ENCODE measurements at regions not wholly inside any gene's neighbourhood (a gene's known extent, or its start where the extent isn't known, plus 50 kb on each side); places are given as distances from the start of the nearest gene placed in this dataset.

DNA sequence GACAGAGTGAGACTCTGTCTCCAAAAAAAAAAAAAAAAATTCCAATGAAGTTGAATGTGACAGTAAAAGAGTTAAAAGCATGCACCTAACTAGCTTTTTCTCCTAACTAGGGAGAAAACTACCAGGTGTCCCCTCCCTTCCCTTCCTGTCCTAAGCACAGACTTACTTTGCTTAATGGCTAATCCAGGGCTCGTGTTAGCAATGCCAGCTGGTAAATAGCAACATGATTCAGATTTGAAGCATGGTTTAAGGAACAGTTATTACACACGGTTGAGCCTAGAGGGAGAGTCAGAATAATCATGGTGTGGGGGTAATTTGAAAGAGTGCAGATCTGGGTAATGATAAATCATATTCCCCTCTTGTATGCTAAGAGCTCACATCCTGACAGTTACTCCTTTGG lies 338.3 kb downstream of the STIM2 start:
- ChIA-PET POLR2A (ENCODE audit: unreplicated experiment) (no interaction called here), CTCF (no interaction called here)
- Histone ChIP-seq H3K36me3 (ENCODE audit: low read depth) (no peaks in the 10 kb centered on the region), H4K20me1 (ENCODE audit: insufficient read depth) (no peaks in the 10 kb centered on the region), H3F3A (ENCODE audit: insufficient read depth, low read depth) (no peaks in the 10 kb centered on the region), H2AFZ (no peak overlapping the region), H3K27ac (no peak overlapping the region), H3K9me2 (ENCODE audit: insufficient read depth) (no peaks in the 10 kb centered on the region), H3K27me3 (ENCODE audit: insufficient read depth, low read depth) (no peaks in the 10 kb centered on the region), H3K9me3 (ENCODE audit: insufficient read depth, low read depth) (no peaks in the 10 kb centered on the region), H3K79me2 (ENCODE audit: low read depth) (no peaks in the 10 kb centered on the region), H3K4me2 (no peak overlapping the region), H3K4me3 (no peak overlapping the region), H3K4me1 (replicated peaks; ENCODE audit: insufficient read depth) (no peaks in the 10 kb centered on the region)
- no peak for DNase-seq
- BruUV-seq (replicated peaks): no TSS peak
- intact Hi-C loops (cut with micrococcal nuclease; ENCODE audit: unreplicated experiment): no loop called here
- TF ChIP-seq EZH2 (IDR thresholded peaks at IDR 0.05; ENCODE audit: low read depth): no peak
- TF ChIP-seq, protein P1, sequence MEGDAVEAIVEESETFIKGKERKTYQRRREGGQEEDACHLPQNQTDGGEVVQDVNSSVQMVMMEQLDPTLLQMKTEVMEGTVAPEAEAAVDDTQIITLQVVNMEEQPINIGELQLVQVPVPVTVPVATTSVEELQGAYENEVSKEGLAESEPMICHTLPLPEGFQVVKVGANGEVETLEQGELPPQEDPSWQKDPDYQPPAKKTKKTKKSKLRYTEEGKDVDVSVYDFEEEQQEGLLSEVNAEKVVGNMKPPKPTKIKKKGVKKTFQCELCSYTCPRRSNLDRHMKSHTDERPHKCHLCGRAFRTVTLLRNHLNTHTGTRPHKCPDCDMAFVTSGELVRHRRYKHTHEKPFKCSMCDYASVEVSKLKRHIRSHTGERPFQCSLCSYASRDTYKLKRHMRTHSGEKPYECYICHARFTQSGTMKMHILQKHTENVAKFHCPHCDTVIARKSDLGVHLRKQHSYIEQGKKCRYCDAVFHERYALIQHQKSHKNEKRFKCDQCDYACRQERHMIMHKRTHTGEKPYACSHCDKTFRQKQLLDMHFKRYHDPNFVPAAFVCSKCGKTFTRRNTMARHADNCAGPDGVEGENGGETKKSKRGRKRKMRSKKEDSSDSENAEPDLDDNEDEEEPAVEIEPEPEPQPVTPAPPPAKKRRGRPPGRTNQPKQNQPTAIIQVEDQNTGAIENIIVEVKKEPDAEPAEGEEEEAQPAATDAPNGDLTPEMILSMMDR (conservative IDR thresholded peaks at IDR 0.05): no peak

DNA sequence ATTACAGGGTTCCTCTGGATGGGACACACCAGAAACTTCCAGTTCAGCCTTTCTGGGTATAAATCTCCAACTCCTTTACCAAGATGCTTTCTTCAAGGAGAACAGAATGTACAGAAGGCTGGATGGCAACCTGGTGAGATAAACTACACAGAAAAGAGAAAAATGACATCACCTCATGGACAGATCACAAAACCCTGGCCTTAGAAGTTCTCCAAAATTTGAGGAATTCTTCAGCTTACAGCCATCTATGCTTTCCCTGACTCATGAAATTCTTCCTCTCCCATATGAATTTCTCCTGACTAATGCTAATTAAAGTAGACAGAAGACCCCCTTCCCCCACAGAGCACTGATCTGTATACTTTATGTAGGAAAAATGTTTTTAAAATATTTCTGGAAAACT lies 345.4 kb downstream of the STIM2 start:
- H3K9me2 ChIP-seq (ENCODE audit: insufficient read depth): no peaks in the 10 kb centered on the region
- H2AFZ ChIP-seq: no peak overlapping the region
- no TSS peak for BruUV-seq (replicated peaks)
- no peaks in the 10 kb centered on the region for H3K4me1 ChIP-seq (replicated peaks; ENCODE audit: insufficient read depth)
- no peaks in the 10 kb centered on the region for H3K27me3 ChIP-seq (ENCODE audit: insufficient read depth, low read depth)
- H3K9me3 ChIP-seq (ENCODE audit: insufficient read depth, low read depth): no peaks in the 10 kb centered on the region
- no peaks in the 10 kb centered on the region for H3F3A ChIP-seq (ENCODE audit: insufficient read depth, low read depth)
- H4K20me1 ChIP-seq (ENCODE audit: insufficient read depth): no peaks in the 10 kb centered on the region
- TF ChIP-seq, protein P1 (conservative IDR thresholded peaks at IDR 0.05): no peak
- TF ChIP-seq EZH2 (IDR thresholded peaks at IDR 0.05; ENCODE audit: low read depth): no peak
- CTCF ChIA-PET: no interaction called here
- no peak overlapping the region for H3K4me3 ChIP-seq
- H3K4me2 ChIP-seq: no peak overlapping the region
- H3K36me3 ChIP-seq (ENCODE audit: low read depth): no peaks in the 10 kb centered on the region
- POLR2A ChIA-PET (ENCODE audit: unreplicated experiment): no interaction called here
- no peak for DNase-seq
- no peaks in the 10 kb centered on the region for H3K79me2 ChIP-seq (ENCODE audit: low read depth)
- no peak overlapping the region for H3K27ac ChIP-seq
- intact Hi-C loops (cut with micrococcal nuclease; ENCODE audit: unreplicated experiment): no loop called here

GRCh38 chr4:27210956-27211355 lies 350.3 kb downstream of the STIM2 start:
- DNase-seq: no peak
- Histone ChIP-seq H3K9me3 (ENCODE audit: insufficient read depth, low read depth) (no peaks in the 10 kb centered on the region), H3K79me2 (ENCODE audit: low read depth) (no peaks in the 10 kb centered on the region), H3K4me2 (no peak overlapping the region), H3K9me2 (ENCODE audit: insufficient read depth) (no peaks in the 10 kb centered on the region), H3K4me3 (no peak overlapping the region), H3K27me3 (ENCODE audit: insufficient read depth, low read depth) (no peaks in the 10 kb centered on the region), H4K20me1 (ENCODE audit: insufficient read depth) (no peaks in the 10 kb centered on the region), H2AFZ (no peak overlapping the region), H3K27ac (no peak overlapping the region), H3K36me3 (ENCODE audit: low read depth) (no peaks in the 10 kb centered on the region), H3K4me1 (replicated peaks; ENCODE audit: insufficient read depth) (no peaks in the 10 kb centered on the region), H3F3A (ENCODE audit: insufficient read depth, low read depth) (no peaks in the 10 kb centered on the region)
- ChIA-PET POLR2A (ENCODE audit: unreplicated experiment) (no interaction called here), CTCF (no interaction called here)
- intact Hi-C loops (cut with micrococcal nuclease; ENCODE audit: unreplicated experiment): no loop called here
- TF ChIP-seq EZH2 (IDR thresholded peaks at IDR 0.05; ENCODE audit: low read depth): no peak
- TF ChIP-seq, protein P1 (conservative IDR thresholded peaks at IDR 0.05): no peak
- BruUV-seq (replicated peaks): no TSS peak
